IMR-90 (cell line): ENCODE measurements at regions not wholly inside any gene's neighbourhood (a gene's known extent, or its start where the extent isn't known, plus 50 kb on each side); places are given as distances from the start of the nearest gene placed in this dataset.

ENCODE experiments used
- ATAC-seq: fragments of 200-7000 bp; cut with Tn5 transposase; 2 replicates; pipeline ENCODE4 v1.9.1; 2020; ENCODE audit warnings: low read depth, mild to moderate bottlenecking, moderate library complexity
- BruUV-seq: library from RNA; stranded (reverse); fragments of 400-500 nt; replicated peaks from 2 replicates; lab custom pipeline; 2021; lab: Mats Ljungman, UMichigan
- CTCF ChIA-PET: fragments of 300-600 bp; formaldehyde crosslinking; extraction: SDS; loops from one replicate; lab custom pipeline; 2021; ENCODE audit warnings: antibody characterized with exemption; lab: Yijun Ruan, JAX
- POLR2A ChIA-PET: fragments of 300-600 bp; sonication (Branson Sonifier 250); formaldehyde crosslinking; loops from one replicate; lab custom pipeline; 2022; ENCODE audit warnings: antibody characterized with exemption; ENCODE audit not compliant: unreplicated experiment; lab: Charles Lee
- DNase-seq: peaks from one replicate; pipeline ENCODE4 v3.0.0; 2013
- H2AFZ ChIP-seq: replicated peaks from 2 replicates; pipeline ENCODE3; 2013; ENCODE audit warnings: low read length, mild to moderate bottlenecking; ENCODE audit not compliant: poor library complexity
- H2AK5ac ChIP-seq: 2 replicates; pipeline ENCODE4 v1.6.1; 2013; ENCODE audit warnings: low read depth, low read length, inconsistent platforms
- H2AK9ac ChIP-seq: replicated peaks from 2 replicates; pipeline ENCODE3; 2013; ENCODE audit warnings: mild to moderate bottlenecking, low read depth, low read length, moderate library complexity; ENCODE audit not compliant: poor library complexity
- H2BK120ac ChIP-seq: 2 replicates; pipeline ENCODE4 v1.6.1; 2013; ENCODE audit warnings: low read depth, low read length, inconsistent platforms
- H2BK15ac ChIP-seq: 3 replicates; pipeline ENCODE4 v1.6.1; 2013; ENCODE audit warnings: low read depth, low read length, inconsistent platforms
- H2BK20ac ChIP-seq: 2 replicates; pipeline ENCODE4 v1.6.1; 2013; ENCODE audit warnings: low read depth, mild to moderate bottlenecking, inconsistent platforms, low read length, moderate library complexity
- H2BK5ac ChIP-seq: 2 replicates; pipeline ENCODE4 v1.6.1; 2013; ENCODE audit warnings: mild to moderate bottlenecking, low read depth, low read length, inconsistent platforms; ENCODE audit not compliant: poor library complexity, severe bottlenecking
- H3K14ac ChIP-seq: replicated peaks from 2 replicates; pipeline ENCODE4 v1.6.1; 2013; ENCODE audit warnings: low read depth, low read length, inconsistent platforms
- H3K18ac ChIP-seq: 2 replicates; pipeline ENCODE4 v1.6.1; 2013; ENCODE audit warnings: low read depth, low read length, control low read depth
- H3K23ac ChIP-seq: 2 replicates; pipeline ENCODE4 v1.6.1; 2013; ENCODE audit warnings: low read depth, low read length, inconsistent platforms
- H3K27ac ChIP-seq: 2 replicates; pipeline ENCODE4 v1.5.1; 2013; ENCODE audit warnings: mild to moderate bottlenecking, control low read depth, low read length; ENCODE audit not compliant: insufficient read depth
- H3K27me3 ChIP-seq: 2 replicates; pipeline ENCODE4 v1.6.1; 2013; ENCODE audit warnings: low read length; ENCODE audit not compliant: control insufficient read depth, insufficient read depth
- H3K36me3 ChIP-seq: 2 replicates; pipeline ENCODE4 v1.6.1; 2013; ENCODE audit warnings: low read length, mixed read lengths; ENCODE audit not compliant: control insufficient read depth, insufficient read depth
- H3K4ac ChIP-seq: 2 replicates; pipeline ENCODE4 v1.6.1; 2013; ENCODE audit warnings: low read depth, low read length, inconsistent platforms
- H3K4me1 ChIP-seq: 2 replicates; pipeline ENCODE4 v1.6.1; 2013; ENCODE audit warnings: low read length, mixed read lengths; ENCODE audit not compliant: control insufficient read depth, insufficient read depth
- H3K4me2 ChIP-seq: 2 replicates; pipeline ENCODE4 v1.6.1; 2013; ENCODE audit warnings: low read depth, mild to moderate bottlenecking, control low read depth, low read length, moderate library complexity
- H3K4me3 ChIP-seq: 2 replicates; pipeline ENCODE4 v1.5.1; 2013; ENCODE audit warnings: low read depth, mild to moderate bottlenecking, control low read depth, low read length, moderate library complexity; ENCODE audit not compliant: insufficient read depth
- H3K56ac ChIP-seq: 2 replicates; pipeline ENCODE4 v1.6.1; 2013; ENCODE audit warnings: low read length, inconsistent platforms; ENCODE audit not compliant: insufficient read depth; ENCODE audit errors: extremely low read depth
- H3K79me1 ChIP-seq, 2 experiments: 2 replicates each; pipeline ENCODE4 v1.6.1; 2013; ENCODE audit warnings: low read length in 2 of 2, inconsistent platforms in 1 of 2, low read depth in 1 of 2
- H3K9ac ChIP-seq: 2 replicates; pipeline ENCODE4 v1.6.1; 2013; ENCODE audit warnings: low read depth, low read length, control low read depth
- H3K9me1 ChIP-seq: 2 replicates; pipeline ENCODE4 v1.6.1; 2013; ENCODE audit warnings: low read length, inconsistent platforms; ENCODE audit not compliant: insufficient read depth
- H3K9me3 ChIP-seq: 2 replicates; pipeline ENCODE4 v1.6.1; 2013; ENCODE audit warnings: low read length; ENCODE audit not compliant: control insufficient read depth, insufficient read depth
- H4K20me1 ChIP-seq: 2 replicates; pipeline ENCODE4 v1.6.1; 2013; ENCODE audit warnings: low read length, inconsistent platforms; ENCODE audit not compliant: insufficient read depth
- H4K5ac ChIP-seq: 2 replicates; pipeline ENCODE4 v1.6.1; 2013; ENCODE audit warnings: mild to moderate bottlenecking, low read depth, low read length, control low read depth
- H4K8ac ChIP-seq, 2 experiments: 2 replicates each; pipeline ENCODE4 v1.6.1; 2013; ENCODE audit warnings: low read depth in 2 of 2, low read length in 2 of 2, control low read depth in 1 of 2, inconsistent platforms in 1 of 2
- H4K91ac ChIP-seq: 2 replicates; pipeline ENCODE4 v1.6.1; 2013; ENCODE audit warnings: low read depth, low read length, inconsistent platforms; ENCODE audit not compliant: insufficient read depth
- BHLHE40 ChIP-seq: fragments of 150-350 bp; IDR thresholded peaks from 2 replicates; pipeline ENCODE4 v1.6.1; 2016; ENCODE audit warnings: mild to moderate bottlenecking, low read depth, low read length
- CEBPB ChIP-seq: IDR thresholded peaks from 2 replicates; pipeline ENCODE4 v1.6.1; 2012; ENCODE audit warnings: low read depth, low read length, improper control_type of control experiment
- CHD1 ChIP-seq: IDR thresholded peaks from 2 replicates; pipeline ENCODE4 v1.6.1; 2012; ENCODE audit warnings: low read depth, low read length, improper control_type of control experiment
- FOS ChIP-seq: fragments of 150-350 bp; IDR thresholded peaks from 2 replicates; pipeline ENCODE4 v1.6.1; 2016; ENCODE audit warnings: low read depth, low read length
- MAFK ChIP-seq: IDR thresholded peaks from 2 replicates; pipeline ENCODE4 v1.6.1; 2012; ENCODE audit warnings: low read depth, low read length, improper control_type of control experiment
- MAZ ChIP-seq: IDR thresholded peaks from 2 replicates; pipeline ENCODE4 v1.6.1; 2012; ENCODE audit warnings: low read depth, mild to moderate bottlenecking, low read length, improper control_type of control experiment, moderate library complexity, borderline replicate concordance
- MXI1 ChIP-seq: IDR thresholded peaks from 2 replicates; pipeline ENCODE4 v1.6.1; 2012; ENCODE audit warnings: low read depth, mild to moderate bottlenecking, low read length, moderate library complexity, borderline replicate concordance
- NFE2L2 ChIP-seq: fragments of 150-350 bp; IDR thresholded peaks from 2 replicates; pipeline ENCODE4 v1.6.1; 2016; ENCODE audit warnings: low read depth, mild to moderate bottlenecking, low read length
- POLR2A ChIP-seq: IDR thresholded peaks from 2 replicates; pipeline ENCODE4 v1.6.1; 2012; ENCODE audit warnings: mild to moderate bottlenecking, low read depth, low read length
- RAD21 ChIP-seq: IDR thresholded peaks from 2 replicates; pipeline ENCODE4 v1.6.1; 2012; ENCODE audit warnings: low read length, improper control_type of control experiment
- RCOR1 ChIP-seq: IDR thresholded peaks from 2 replicates; pipeline ENCODE4 v1.6.1; 2012; ENCODE audit warnings: mild to moderate bottlenecking, low read length, improper control_type of control experiment; ENCODE audit not compliant: insufficient replicate concordance
- RFX5 ChIP-seq: IDR thresholded peaks from 2 replicates; pipeline ENCODE4 v1.8.0; 2012; ENCODE audit warnings: low read depth, mild to moderate bottlenecking, low read length, moderate library complexity
- SMC3 ChIP-seq: fragments of 150-350 bp; IDR thresholded peaks from 2 replicates; pipeline ENCODE4 v1.6.1; 2016; ENCODE audit warnings: low read depth, mild to moderate bottlenecking, antibody characterized with exemption, low read length, moderate library complexity
- dilution Hi-C: fragments of 300-500 bp; cut with HindIII; formaldehyde crosslinking; loops from one replicate; pipeline ENCODE4 v1.14.3; 2018; ENCODE audit warnings: low sequenced_read_pairs; ENCODE audit not compliant: unreplicated experiment
- in situ Hi-C: fragments of 300-500 bp; cut with MboI; formaldehyde crosslinking; loops from 3 replicates; pipeline ENCODE4 v1.14.3; 2019; ENCODE audit warnings: low sequenced_read_pairs, inconsistent platforms, mixed read lengths
- intact Hi-C: fragments of 100-400 bp; cut with micrococcal nuclease; formaldehyde crosslinking; loops from 2 replicates; pipeline ENCODE4 v1.10.0; 2022
- TF ChIP-seq, protein P1 (sequence below): fragments of 150-350 bp; IDR thresholded peaks from 2 replicates; pipeline ENCODE4 v1.6.1; 2016; ENCODE audit warnings: low read depth, mild to moderate bottlenecking, low read length, moderate library complexity, borderline replicate concordance

DNA sequence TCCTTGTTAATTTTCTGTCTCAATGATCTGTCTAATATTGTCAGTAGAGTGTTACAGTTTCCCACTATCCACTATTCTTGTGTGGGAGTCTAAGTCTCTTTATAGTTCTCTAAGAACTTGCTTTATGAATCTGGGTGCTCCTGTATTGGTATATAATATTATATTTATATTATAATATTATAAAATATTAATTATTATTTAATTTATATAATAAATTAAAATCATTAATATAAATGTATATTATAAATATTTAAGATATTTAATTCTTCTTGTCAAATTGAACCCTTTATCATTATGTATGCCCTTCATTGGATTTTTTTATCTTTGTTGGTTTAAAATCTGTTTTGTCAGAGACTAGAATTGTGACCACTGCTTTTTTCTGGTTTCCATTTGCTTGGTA is 1950.2 kb upstream of the LRRTM1 start:
- CTCF ChIA-PET, result no interaction called here
- H3K79me1 ChIP-seq, result no peaks in the 10 kb centered on the region
- no TSS peak for BruUV-seq

More for the DNA sequence above, 1950.2 kb upstream of the LRRTM1 start:
- Histone ChIP-seq H2BK120ac (no peak overlapping the region), H3K14ac (no peak overlapping the region), H4K5ac (no peak overlapping the region), H3K36me3 (no peaks in the 10 kb centered on the region), H3K27me3 (no peaks in the 10 kb centered on the region), H3K18ac (no peak overlapping the region), H4K91ac (no peak overlapping the region), H2BK15ac (no peak overlapping the region), H3K9me1 (no peaks in the 10 kb centered on the region), H3K56ac (no peak overlapping the region), H2AFZ (no peak overlapping the region), H3K4me2 (no peak overlapping the region), H3K4ac (no peak overlapping the region), H2AK9ac (no peak overlapping the region), H3K4me1 (no peaks in the 10 kb centered on the region), H2BK5ac (no peak overlapping the region), H2AK5ac (no peak overlapping the region), H3K23ac (no peak overlapping the region), H4K20me1 (no peaks in the 10 kb centered on the region), H3K9ac (no peak overlapping the region), H3K9me3 (peaks cover 11% of the 10 kb centered on the region; the same call in 1 of the 2 replicates), H3K4me3 (no peak overlapping the region), H4K8ac (no peak overlapping the region), H3K27ac (no peak overlapping the region), H2BK20ac (no peak overlapping the region)
- DNase-seq (no peak), ATAC-seq (no peak)
- intact Hi-C loops, result no loop called here
- TF ChIP-seq FOS (no peak), POLR2A (no peak), MAFK (no peak), MXI1 (no peak), SMC3 (no peak), NFE2L2 (no peak), RAD21 (no peak), RCOR1 (no peak), BHLHE40 (no peak), MAZ (no peak), CHD1 (no peak), CEBPB (no peak), RFX5 (no peak)
- TF ChIP-seq, protein P1, sequence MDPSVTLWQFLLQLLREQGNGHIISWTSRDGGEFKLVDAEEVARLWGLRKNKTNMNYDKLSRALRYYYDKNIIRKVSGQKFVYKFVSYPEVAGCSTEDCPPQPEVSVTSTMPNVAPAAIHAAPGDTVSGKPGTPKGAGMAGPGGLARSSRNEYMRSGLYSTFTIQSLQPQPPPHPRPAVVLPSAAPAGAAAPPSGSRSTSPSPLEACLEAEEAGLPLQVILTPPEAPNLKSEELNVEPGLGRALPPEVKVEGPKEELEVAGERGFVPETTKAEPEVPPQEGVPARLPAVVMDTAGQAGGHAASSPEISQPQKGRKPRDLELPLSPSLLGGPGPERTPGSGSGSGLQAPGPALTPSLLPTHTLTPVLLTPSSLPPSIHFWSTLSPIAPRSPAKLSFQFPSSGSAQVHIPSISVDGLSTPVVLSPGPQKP, result no peak
- POLR2A ChIA-PET, result no interaction called here
- dilution Hi-C loops, result no loop called here
- in situ Hi-C loops, result no loop called here
